Suprapubic skin (tissue), 4 donors: ENCODE measurements at regions not wholly inside any gene's neighbourhood (a gene's known extent, or its start where the extent isn't known, plus 50 kb on each side); places are given as distances from the start of the nearest gene placed in this dataset.

Experiments
- EP300 ChIP-seq: sonication (generic); formaldehyde crosslinking; IDR thresholded peaks from one replicate; pipeline ENCODE4 v1.6.1; 2017; ENCODE audit warnings: antibody characterized with exemption
- POLR2A ChIP-seq, 2 donors: fragments of 450-650 bp; IDR thresholded peaks; one replicate each; pipeline ENCODE4 v1.6.1; 2017; ENCODE audit warnings: antibody characterized with exemption in 2 of 2, mild to moderate bottlenecking in 2 of 2, moderate library complexity in 2 of 2
- POLR2AphosphoS5 ChIP-seq, 3 donors: sonication (generic); formaldehyde crosslinking; IDR thresholded peaks; one replicate each; pipeline ENCODE4 v1.6.1; 2017; ENCODE audit warnings: antibody characterized with exemption in 3 of 3
- TF ChIP-seq, protein P1 (sequence below), 2 donors: fragments of 200-600 bp in 1 of 2; fragments of 450-650 bp in 1 of 2; sonication (generic) in 1 of 2; IDR thresholded peaks; one replicate each; pipeline ENCODE4 v1.5.1; 2016 to 2019; ENCODE audit warnings: antibody characterized with exemption in 2 of 2, mild to moderate bottlenecking in 1 of 2, moderate library complexity in 1 of 2

DNA sequence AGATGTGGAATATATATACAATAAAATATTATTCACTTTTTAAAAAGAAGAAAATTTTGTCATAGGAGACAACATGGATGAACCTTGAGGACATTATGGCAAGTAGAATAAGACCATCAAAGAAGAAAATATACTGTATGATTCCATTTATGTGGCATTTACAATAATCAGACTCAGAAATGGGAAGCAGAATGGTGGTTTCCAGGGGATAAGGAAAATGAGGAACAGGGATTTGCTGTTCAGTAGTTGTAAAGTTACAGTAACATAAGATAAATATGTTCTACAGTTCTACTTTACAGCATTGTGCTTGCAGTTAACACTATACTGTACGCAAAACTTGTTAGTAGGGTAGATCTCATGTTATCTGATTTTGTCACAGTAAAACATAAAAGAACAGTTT, 1271.0 kb downstream of the LRFN5 start:
- TF ChIP-seq, protein P1, sequence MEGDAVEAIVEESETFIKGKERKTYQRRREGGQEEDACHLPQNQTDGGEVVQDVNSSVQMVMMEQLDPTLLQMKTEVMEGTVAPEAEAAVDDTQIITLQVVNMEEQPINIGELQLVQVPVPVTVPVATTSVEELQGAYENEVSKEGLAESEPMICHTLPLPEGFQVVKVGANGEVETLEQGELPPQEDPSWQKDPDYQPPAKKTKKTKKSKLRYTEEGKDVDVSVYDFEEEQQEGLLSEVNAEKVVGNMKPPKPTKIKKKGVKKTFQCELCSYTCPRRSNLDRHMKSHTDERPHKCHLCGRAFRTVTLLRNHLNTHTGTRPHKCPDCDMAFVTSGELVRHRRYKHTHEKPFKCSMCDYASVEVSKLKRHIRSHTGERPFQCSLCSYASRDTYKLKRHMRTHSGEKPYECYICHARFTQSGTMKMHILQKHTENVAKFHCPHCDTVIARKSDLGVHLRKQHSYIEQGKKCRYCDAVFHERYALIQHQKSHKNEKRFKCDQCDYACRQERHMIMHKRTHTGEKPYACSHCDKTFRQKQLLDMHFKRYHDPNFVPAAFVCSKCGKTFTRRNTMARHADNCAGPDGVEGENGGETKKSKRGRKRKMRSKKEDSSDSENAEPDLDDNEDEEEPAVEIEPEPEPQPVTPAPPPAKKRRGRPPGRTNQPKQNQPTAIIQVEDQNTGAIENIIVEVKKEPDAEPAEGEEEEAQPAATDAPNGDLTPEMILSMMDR (IDR thresholded peaks at IDR 0.05) = no peak
- TF ChIP-seq EP300 = no peak
- no peak for TF ChIP-seq POLR2A (IDR thresholded peaks at IDR 0.05)
- no peak for TF ChIP-seq POLR2AphosphoS5 (IDR thresholded peaks at IDR 0.05)
